H9 (cell line): ENCODE measurements at regions not wholly inside any gene's neighbourhood (a gene's known extent, or its start where the extent isn't known, plus 50 kb on each side); places are given as distances from the start of the nearest gene placed in this dataset.

Experiments used
- DNase-seq: peaks from one replicate; pipeline ENCODE4 v3.0.0-alpha.2; 2017
- H2AFZ ChIP-seq: one replicate; pipeline ENCODE4 v1.6.1; 2013; ENCODE audit warnings: mild to moderate bottlenecking, low read length, control low read depth, moderate library complexity
- H2AK5ac ChIP-seq: 2 replicates; pipeline ENCODE4 v1.6.1; 2013; ENCODE audit warnings: low read length, control low read depth, mixed read lengths; ENCODE audit not compliant: insufficient read length
- H2BK120ac ChIP-seq: one replicate; pipeline ENCODE4 v1.6.1; 2013; ENCODE audit warnings: low read depth, mild to moderate bottlenecking, low read length, control low read depth, inconsistent platforms; ENCODE audit not compliant: poor library complexity, severe bottlenecking
- H2BK12ac ChIP-seq: 2 replicates; pipeline ENCODE4 v1.6.1; 2013; ENCODE audit warnings: low read length, control low read depth, mixed read lengths, low read depth; ENCODE audit not compliant: insufficient read length
- H2BK15ac ChIP-seq: 2 replicates; pipeline ENCODE4 v1.6.1; 2013; ENCODE audit warnings: low read depth, low read length, control low read depth
- H2BK20ac ChIP-seq: one replicate; pipeline ENCODE4 v1.6.1; 2013; ENCODE audit warnings: low read depth, mild to moderate bottlenecking, low read length, control low read depth, inconsistent platforms; ENCODE audit not compliant: poor library complexity, severe bottlenecking
- H2BK5ac ChIP-seq: 2 replicates; pipeline ENCODE4 v1.6.1; 2013; ENCODE audit warnings: low read length, control low read depth, mixed read lengths; ENCODE audit not compliant: insufficient read length
- H3K14ac ChIP-seq: 2 replicates; pipeline ENCODE4 v1.6.1; 2013; ENCODE audit warnings: low read length, control low read depth; ENCODE audit not compliant: insufficient read depth
- H3K18ac ChIP-seq: 2 replicates; pipeline ENCODE4 v1.6.1; 2013; ENCODE audit warnings: low read depth, mild to moderate bottlenecking, mixed read lengths, low read length, control low read depth; ENCODE audit not compliant: insufficient read length
- H3K23ac ChIP-seq: 2 replicates; pipeline ENCODE4 v1.6.1; 2013; ENCODE audit warnings: low read length, control low read depth, mixed read lengths, low read depth; ENCODE audit not compliant: insufficient read length
- H3K23me2 ChIP-seq: 2 replicates; pipeline ENCODE4 v1.6.1; 2013; ENCODE audit warnings: low read depth, mild to moderate bottlenecking, mixed read lengths, low read length, control low read depth; ENCODE audit not compliant: insufficient read length, poor library complexity, severe bottlenecking
- H3K27ac ChIP-seq: 2 replicates; pipeline ENCODE4 v1.5.1; 2013; ENCODE audit warnings: low read length, control low read depth, mixed read lengths, low read depth; ENCODE audit not compliant: insufficient read length
- H3K27me3 ChIP-seq: 2 replicates; pipeline ENCODE4 v1.6.1; 2013; ENCODE audit warnings: low read length, control low read depth, inconsistent platforms; ENCODE audit not compliant: insufficient read depth
- H3K4ac ChIP-seq: 2 replicates; pipeline ENCODE4 v1.6.1; 2013; ENCODE audit warnings: low read depth, mild to moderate bottlenecking, control low read depth, inconsistent platforms, low read length, moderate library complexity
- H3K4me1 ChIP-seq: 2 replicates; pipeline ENCODE4 v1.6.1; 2013; ENCODE audit warnings: low read length, control low read depth, inconsistent platforms; ENCODE audit not compliant: insufficient read depth
- H3K4me2 ChIP-seq: 2 replicates; pipeline ENCODE4 v1.6.1; 2013; ENCODE audit warnings: low read length, control low read depth, mixed read lengths; ENCODE audit not compliant: insufficient read length, insufficient read depth
- H3K56ac ChIP-seq: 2 replicates; pipeline ENCODE4 v1.6.1; 2013; ENCODE audit warnings: low read depth, mild to moderate bottlenecking, mixed read lengths, low read length, control low read depth; ENCODE audit not compliant: insufficient read length
- H3K79me1 ChIP-seq: 2 replicates; pipeline ENCODE4 v1.6.1; 2013; ENCODE audit warnings: low read depth, mild to moderate bottlenecking, moderate library complexity, low read length, control low read depth, inconsistent platforms; ENCODE audit not compliant: insufficient read depth, poor library complexity, severe bottlenecking
- H3K79me2 ChIP-seq: 2 replicates; pipeline ENCODE4 v1.6.1; 2013; ENCODE audit warnings: low read length, control low read depth, inconsistent platforms; ENCODE audit not compliant: insufficient read depth
- H3K9ac ChIP-seq: 2 replicates; pipeline ENCODE4 v1.6.1; 2013; ENCODE audit warnings: low read length, control low read depth, mixed read lengths; ENCODE audit not compliant: insufficient read length; ENCODE audit errors: extremely low read depth
- H3K9me3 ChIP-seq: one replicate; pipeline ENCODE4 v1.6.1; 2013; ENCODE audit warnings: low read depth, low read length, inconsistent platforms; ENCODE audit not compliant: control insufficient read depth
- H3T11ph ChIP-seq: one replicate; pipeline ENCODE4 v1.6.1; 2013; ENCODE audit warnings: mild to moderate bottlenecking, low read length, control low read depth, inconsistent platforms
- H4K20me1 ChIP-seq: one replicate; pipeline ENCODE4 v1.6.1; 2013; ENCODE audit not compliant: control insufficient read depth, insufficient read length, insufficient read depth
- H4K5ac ChIP-seq: 2 replicates; pipeline ENCODE4 v1.6.1; 2013; ENCODE audit warnings: low read depth, mild to moderate bottlenecking, mixed read lengths, low read length, control low read depth; ENCODE audit not compliant: insufficient read length
- H4K8ac ChIP-seq: replicated peaks from 2 replicates; pipeline ENCODE4 v1.6.1; 2013; ENCODE audit warnings: low read length, control low read depth, mixed read lengths, low read depth; ENCODE audit not compliant: insufficient read length
- H4K91ac ChIP-seq: 2 replicates; pipeline ENCODE4 v1.6.1; 2013; ENCODE audit warnings: low read depth, mild to moderate bottlenecking, moderate library complexity, mixed read lengths, low read length, control low read depth; ENCODE audit not compliant: insufficient read length
- H3K27ac Mint-ChIP-seq, 3 experiments: 2 replicates in 2 of 3; 3 replicates in 1 of 3; pipeline ENCODE4 v1.8.0; 2020 to 2021; ENCODE audit warnings: mixed read lengths in 3 of 3, mild to moderate bottlenecking in 1 of 3, moderate library complexity in 1 of 3
- H3K27me3 Mint-ChIP-seq: 2 replicates; pipeline ENCODE4 v1.8.0; 2021; ENCODE audit warnings: low read depth, mild to moderate bottlenecking, moderate library complexity, mixed read lengths
- H3K36me3 Mint-ChIP-seq, 3 experiments: 2 replicates in 2 of 3; 3 replicates in 1 of 3; pipeline ENCODE4 v1.8.0; 2020 to 2021; ENCODE audit warnings: low read depth in 3 of 3, mixed read lengths in 3 of 3; ENCODE audit not compliant: insufficient read depth in 1 of 3
- H3K4me1 Mint-ChIP-seq, 2 experiments: 2 replicates each; pipeline ENCODE4 v1.8.0; 2020; ENCODE audit warnings: mixed read lengths in 2 of 2
- H3K4me3 Mint-ChIP-seq, 2 experiments: 2 replicates in 1 of 2; 3 replicates in 1 of 2; pipeline ENCODE4 v1.8.0; 2020 to 2021; ENCODE audit warnings: mild to moderate bottlenecking in 2 of 2, mixed read lengths in 2 of 2, moderate library complexity in 1 of 2
- H3K9me3 Mint-ChIP-seq, 2 experiments: 2 replicates in 1 of 2; 3 replicates in 1 of 2; pipeline ENCODE4 v1.8.0; 2020; ENCODE audit warnings: mild to moderate bottlenecking in 2 of 2, mixed read lengths in 2 of 2, moderate library complexity in 1 of 2
- CTCF ChIP-seq: fragments of 200-600 bp; sonication (generic); conservative IDR thresholded peaks from 3 replicates; pipeline ENCODE4 v1.8.0; 2021; ENCODE audit warnings: antibody characterized with exemption, mild to moderate bottlenecking
- WGBS: extraction: QIAGEN DNeasy Blood & Tissue Kit; methylation state at CpG from one replicate; pipeline ENCODE4 v1.1.7; 2013; ENCODE audit warnings: missing lambda C conversion rate, low lambda C conversion rate, mixed read lengths; ENCODE audit not compliant: insufficient read length; ENCODE audit errors: extremely low coverage; 5-methylcytosine and 5-hydroxymethylcytosine counted together

DNA sequence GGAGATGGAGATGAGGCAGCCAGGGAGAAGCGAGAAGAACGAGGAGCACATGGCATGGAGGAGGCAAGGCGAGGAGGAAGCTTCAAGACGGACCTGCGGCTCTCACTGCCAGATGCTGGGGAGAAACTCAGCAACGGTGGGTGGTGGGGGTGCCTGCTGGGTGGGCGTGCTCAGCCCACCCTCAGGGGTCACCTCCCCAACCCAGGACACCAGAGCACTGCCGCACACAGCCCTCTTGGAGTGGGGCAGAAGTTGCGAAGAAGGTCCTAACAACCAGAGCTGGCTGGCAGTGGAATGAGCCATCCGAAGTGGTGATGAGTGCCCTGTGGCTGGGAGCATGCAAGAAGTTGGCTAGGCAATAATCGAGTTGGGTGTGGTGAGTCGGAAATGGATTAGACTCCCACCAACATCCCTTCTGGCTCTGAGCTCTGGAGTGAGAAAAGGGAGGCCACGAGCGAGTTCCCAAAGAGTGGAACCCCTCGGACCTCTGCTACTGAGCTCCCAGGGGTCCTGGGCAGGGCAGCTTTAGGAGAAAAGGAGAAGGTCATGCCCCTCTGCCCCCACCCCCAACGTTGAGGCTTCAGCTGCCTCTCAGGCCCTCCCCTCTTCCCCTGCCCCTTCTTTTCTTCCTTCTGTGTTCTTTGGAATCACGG, 212.7 kb upstream of the MVB12B start:
- WGBS: no CpG with 5 or more reads among the region's 17 CpGs
- H3K14ac ChIP-seq: no peak overlapping the region
- Mint-ChIP-seq H3K27ac (no peak overlapping the region), H3K27me3 (peaks cover 5% of the 10 kb centered on the region), H3K4me1 (no peaks in the 10 kb centered on the region), H3K9me3 (no peaks in the 10 kb centered on the region), H3K36me3 (no peaks in the 10 kb centered on the region), H3K4me3 (no peak overlapping the region)
- H3K23me2 ChIP-seq: peaks cover 3% of the 10 kb centered on the region
- no peak overlapping the region for H4K8ac ChIP-seq
- H3K23ac ChIP-seq: no peak overlapping the region
- no peaks in the 10 kb centered on the region for H3K79me2 ChIP-seq
- H2BK12ac ChIP-seq: no peak overlapping the region
- H3K18ac ChIP-seq: no peak overlapping the region
- H2BK120ac ChIP-seq: no peak overlapping the region
- H3T11ph ChIP-seq: no peak overlapping the region
- no peaks in the 10 kb centered on the region for H4K20me1 ChIP-seq
- DNase-seq: peak; percentile 11
- H3K27me3 ChIP-seq: no peaks in the 10 kb centered on the region
- TF ChIP-seq CTCF: no peak
- no peak overlapping the region for H2AK5ac ChIP-seq
- no peaks in the 10 kb centered on the region for H3K79me1 ChIP-seq
- H3K9me3 ChIP-seq: no peaks in the 10 kb centered on the region
- no peak overlapping the region for H3K27ac ChIP-seq
- no peak overlapping the region for H2BK5ac ChIP-seq
- no peak overlapping the region for H3K4me2 ChIP-seq
- H2AFZ ChIP-seq: no peak overlapping the region
- no peaks in the 10 kb centered on the region for H3K4me1 ChIP-seq
- no peak overlapping the region for H3K56ac ChIP-seq
- H2BK20ac ChIP-seq: no peak overlapping the region
- no peak overlapping the region for H3K9ac ChIP-seq
- no peak overlapping the region for H2BK15ac ChIP-seq
- no peak overlapping the region for H4K5ac ChIP-seq
- no peak overlapping the region for H3K4ac ChIP-seq
- H4K91ac ChIP-seq: no peak overlapping the region
